ENCODE measurements at regions not wholly inside any gene's neighbourhood (a gene's known extent, or its start where the extent isn't known, plus 50 kb on each side); places are given as distances from the start of the nearest gene placed in this dataset.

DNA sequence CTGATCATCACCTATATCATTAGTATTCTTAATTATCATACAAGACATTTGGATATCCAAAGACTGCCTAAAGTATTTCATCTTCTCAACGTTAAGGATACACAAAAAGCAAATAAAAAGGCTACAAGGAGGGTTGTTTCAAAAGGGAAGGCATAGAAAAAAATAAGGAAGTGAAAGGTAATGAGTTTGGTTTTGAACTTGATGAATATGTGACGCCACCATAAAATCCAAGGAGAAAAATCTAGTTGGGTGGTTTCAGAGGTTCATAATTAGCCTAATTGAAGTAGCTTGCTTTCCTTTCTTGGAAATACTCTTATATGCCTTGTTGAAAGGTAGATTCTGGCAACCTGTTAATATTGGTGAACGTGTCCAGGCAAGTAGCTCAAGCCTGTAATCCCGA, 96.1 kb upstream of the SGCD start:
- Histone ChIP-seq H3K9me3 (ENCODE audit: insufficient read depth, low read depth, low read length) (no peaks in the 10 kb centered on the region), H4K20me1 (ENCODE audit: insufficient read depth, low read length) (no peaks in the 10 kb centered on the region), H3K36me3 (ENCODE audit: insufficient read depth, low read length) (no peaks in the 10 kb centered on the region), H3K9ac (ENCODE audit: low read length) (no peak overlapping the region), H3K79me2 (ENCODE audit: insufficient read depth, low read length) (no peaks in the 10 kb centered on the region), H3K4me1 (ENCODE audit: insufficient read depth, low read length) (no peaks in the 10 kb centered on the region), H3K4me3 (ENCODE audit: insufficient read depth, low read depth, low read length) (no peak overlapping the region), H3K27ac (ENCODE audit: low read depth, low read length) (no peak overlapping the region), H2AFZ (ENCODE audit: low read depth, low read length) (no peak overlapping the region), H3K4me2 (ENCODE audit: low read length) (no peak overlapping the region), H3K27me3 (ENCODE audit: insufficient read depth, low read length) (no peaks in the 10 kb centered on the region)
- no peaks in the 10 kb centered on the region for H3K27me3 Mint-ChIP-seq (ENCODE audit: low read depth, unreplicated experiment)
- H3K27ac Mint-ChIP-seq (ENCODE audit: unreplicated experiment): no peak overlapping the region
- no peak overlapping the region for H3K4me3 Mint-ChIP-seq (ENCODE audit: unreplicated experiment)
- no peaks in the 10 kb centered on the region for H3K4me1 Mint-ChIP-seq (ENCODE audit: low read depth, unreplicated experiment)
- H3K36me3 Mint-ChIP-seq (ENCODE audit: low read depth, unreplicated experiment): no peaks in the 10 kb centered on the region
- TF ChIP-seq, protein P1, sequence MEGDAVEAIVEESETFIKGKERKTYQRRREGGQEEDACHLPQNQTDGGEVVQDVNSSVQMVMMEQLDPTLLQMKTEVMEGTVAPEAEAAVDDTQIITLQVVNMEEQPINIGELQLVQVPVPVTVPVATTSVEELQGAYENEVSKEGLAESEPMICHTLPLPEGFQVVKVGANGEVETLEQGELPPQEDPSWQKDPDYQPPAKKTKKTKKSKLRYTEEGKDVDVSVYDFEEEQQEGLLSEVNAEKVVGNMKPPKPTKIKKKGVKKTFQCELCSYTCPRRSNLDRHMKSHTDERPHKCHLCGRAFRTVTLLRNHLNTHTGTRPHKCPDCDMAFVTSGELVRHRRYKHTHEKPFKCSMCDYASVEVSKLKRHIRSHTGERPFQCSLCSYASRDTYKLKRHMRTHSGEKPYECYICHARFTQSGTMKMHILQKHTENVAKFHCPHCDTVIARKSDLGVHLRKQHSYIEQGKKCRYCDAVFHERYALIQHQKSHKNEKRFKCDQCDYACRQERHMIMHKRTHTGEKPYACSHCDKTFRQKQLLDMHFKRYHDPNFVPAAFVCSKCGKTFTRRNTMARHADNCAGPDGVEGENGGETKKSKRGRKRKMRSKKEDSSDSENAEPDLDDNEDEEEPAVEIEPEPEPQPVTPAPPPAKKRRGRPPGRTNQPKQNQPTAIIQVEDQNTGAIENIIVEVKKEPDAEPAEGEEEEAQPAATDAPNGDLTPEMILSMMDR (IDR thresholded peaks at IDR 0.05; ENCODE audit: insufficient read depth, low read depth, low read length): no peak
- TF ChIP-seq EZH2 (IDR thresholded peaks at IDR 0.05; ENCODE audit: insufficient read depth, low read length): no peak
- no peak for DNase-seq (ENCODE audit: low read depth)
- no peak for FAIRE-seq
- H3K9me3 Mint-ChIP-seq (ENCODE audit: unreplicated experiment): peaks cover 6% of the 10 kb centered on the region

DNA sequence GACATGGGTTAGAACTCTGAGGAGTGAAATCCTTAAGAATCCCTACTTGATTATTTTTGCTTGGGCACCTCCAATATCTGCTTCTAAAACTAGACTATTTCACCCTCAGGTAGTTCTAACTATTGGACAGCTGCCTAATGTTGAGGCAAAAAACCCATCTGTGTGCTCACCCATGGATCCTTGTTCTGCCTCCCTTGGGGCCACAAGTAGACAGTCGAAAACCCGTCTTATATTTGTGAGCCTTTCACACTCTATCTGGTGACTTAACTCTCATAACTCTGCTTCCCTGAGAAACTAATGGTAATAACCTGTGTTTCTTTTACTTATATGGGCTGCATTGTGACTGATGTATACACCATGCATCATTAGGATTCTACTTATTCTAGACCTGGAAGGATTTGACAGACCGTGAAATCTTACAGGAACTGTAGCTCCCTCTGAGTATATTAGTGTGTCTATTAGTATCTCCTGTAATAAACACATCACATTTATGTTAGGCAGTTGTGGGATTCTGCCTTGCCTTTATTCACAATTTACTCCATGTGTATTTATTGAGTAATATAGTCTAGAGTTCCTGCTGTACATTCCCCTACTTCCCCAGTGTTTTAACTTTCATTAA, 94.6 kb upstream of the SGCD start:
- H3K27ac ChIP-seq (ENCODE audit: low read depth, low read length): no peak overlapping the region
- FAIRE-seq (no peak), DNase-seq (ENCODE audit: low read depth) (no peak)
- no peak overlapping the region for H3K4me2 ChIP-seq (ENCODE audit: low read length)
- no peaks in the 10 kb centered on the region for H3K4me1 ChIP-seq (ENCODE audit: insufficient read depth, low read length)
- H3K36me3 ChIP-seq (ENCODE audit: insufficient read depth, low read length): no peaks in the 10 kb centered on the region
- Mint-ChIP-seq H3K4me3 (ENCODE audit: unreplicated experiment) (no peak overlapping the region), H3K27me3 (ENCODE audit: low read depth, unreplicated experiment) (no peaks in the 10 kb centered on the region), H3K27ac (ENCODE audit: unreplicated experiment) (no peak overlapping the region), H3K9me3 (ENCODE audit: unreplicated experiment) (peaks cover 6% of the 10 kb centered on the region), H3K36me3 (ENCODE audit: low read depth, unreplicated experiment) (no peaks in the 10 kb centered on the region), H3K4me1 (ENCODE audit: low read depth, unreplicated experiment) (no peaks in the 10 kb centered on the region)
- no peak overlapping the region for H2AFZ ChIP-seq (ENCODE audit: low read depth, low read length)
- no peaks in the 10 kb centered on the region for H3K79me2 ChIP-seq (ENCODE audit: insufficient read depth, low read length)
- no peak overlapping the region for H3K4me3 ChIP-seq (ENCODE audit: insufficient read depth, low read depth, low read length)
- no peaks in the 10 kb centered on the region for H3K27me3 ChIP-seq (ENCODE audit: insufficient read depth, low read length)
- H3K9me3 ChIP-seq (ENCODE audit: insufficient read depth, low read depth, low read length): no peaks in the 10 kb centered on the region
- no peaks in the 10 kb centered on the region for H4K20me1 ChIP-seq (ENCODE audit: insufficient read depth, low read length)
- TF ChIP-seq, protein P1 (IDR thresholded peaks at IDR 0.05; ENCODE audit: insufficient read depth, low read depth, low read length): no peak
- TF ChIP-seq EZH2 (IDR thresholded peaks at IDR 0.05; ENCODE audit: insufficient read depth, low read length): no peak
- H3K9ac ChIP-seq (ENCODE audit: low read length): no peak overlapping the region

DNA sequence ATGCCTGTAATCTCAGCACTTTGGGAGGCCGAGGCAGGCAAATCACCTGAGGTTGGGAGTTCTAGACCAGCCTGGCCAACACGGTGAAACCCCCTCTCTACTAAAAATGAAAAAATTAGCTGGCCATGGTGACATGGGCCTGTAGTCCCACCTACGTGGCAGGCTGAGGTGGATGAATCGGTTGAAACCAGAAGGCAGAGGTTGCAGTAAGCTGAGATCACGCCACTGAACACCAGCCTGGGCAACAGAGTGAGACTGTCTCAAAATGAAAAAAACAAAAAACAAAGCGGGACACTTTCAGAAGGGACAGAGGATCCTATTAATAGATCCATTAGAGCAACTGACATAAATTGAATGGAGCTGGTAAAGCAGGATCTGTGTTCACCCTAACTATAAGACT, 89.6 kb upstream of the SGCD start:
- Mint-ChIP-seq H3K4me1 (ENCODE audit: low read depth, unreplicated experiment) (peaks cover 6% of the 10 kb centered on the region), H3K27me3 (ENCODE audit: low read depth, unreplicated experiment) (no peaks in the 10 kb centered on the region), H3K9me3 (ENCODE audit: unreplicated experiment) (no peaks in the 10 kb centered on the region), H3K27ac (ENCODE audit: unreplicated experiment) (no peak overlapping the region), H3K36me3 (ENCODE audit: low read depth, unreplicated experiment) (no peaks in the 10 kb centered on the region), H3K4me3 (ENCODE audit: unreplicated experiment) (no peak overlapping the region)
- Histone ChIP-seq H3K36me3 (ENCODE audit: insufficient read depth, low read length) (no peaks in the 10 kb centered on the region), H3K9ac (ENCODE audit: low read length) (no peak overlapping the region), H3K4me2 (ENCODE audit: low read length) (no peak overlapping the region), H3K9me3 (ENCODE audit: insufficient read depth, low read depth, low read length) (no peaks in the 10 kb centered on the region), H3K79me2 (ENCODE audit: insufficient read depth, low read length) (no peaks in the 10 kb centered on the region), H3K27ac (ENCODE audit: low read depth, low read length) (no peak overlapping the region), H2AFZ (ENCODE audit: low read depth, low read length) (no peak overlapping the region), H4K20me1 (ENCODE audit: insufficient read depth, low read length) (no peaks in the 10 kb centered on the region), H3K4me1 (ENCODE audit: insufficient read depth, low read length) (no peaks in the 10 kb centered on the region), H3K27me3 (ENCODE audit: insufficient read depth, low read length) (no peaks in the 10 kb centered on the region), H3K4me3 (ENCODE audit: insufficient read depth, low read depth, low read length) (no peak overlapping the region)
- FAIRE-seq: no peak
- no peak for TF ChIP-seq EZH2 (IDR thresholded peaks at IDR 0.05; ENCODE audit: insufficient read depth, low read length)
- TF ChIP-seq, protein P1 (IDR thresholded peaks at IDR 0.05; ENCODE audit: insufficient read depth, low read depth, low read length): no peak
- DNase-seq (ENCODE audit: low read depth): no peak

All from astrocyte (in vitro differentiated cells and primary cell).